ENCODE measurements at regions not wholly inside any gene's neighbourhood (a gene's known extent, or its start where the extent isn't known, plus 50 kb on each side); places are given as distances from the start of the nearest gene placed in this dataset.

DNA sequence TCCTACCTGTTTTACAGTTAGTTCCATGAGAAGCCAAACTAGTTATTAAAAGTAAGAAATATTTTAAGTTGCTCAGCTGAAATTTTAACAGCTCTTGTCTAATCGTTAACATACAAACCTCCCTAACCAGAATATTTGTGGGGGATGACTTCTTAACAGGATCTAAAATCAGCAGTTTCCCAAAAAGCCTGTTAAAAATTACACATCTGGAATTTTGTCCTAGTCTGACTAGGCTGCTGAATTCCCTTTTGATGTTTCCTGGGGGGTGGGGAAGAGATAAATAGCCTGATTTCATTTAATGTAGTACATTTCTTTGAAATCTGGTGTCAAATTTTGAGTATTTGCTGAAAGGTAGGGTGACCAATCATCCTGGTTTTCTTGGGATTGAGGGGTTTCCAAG is 78.8 kb upstream of the ARHGAP29 start (continued):
- TF ChIP-seq SAFB2 (CRISPR knock-in tag; IDR thresholded peaks at IDR 0.05; ENCODE audit: borderline replicate concordance, low read depth) (no peak), KLF6 (CRISPR knock-in tag; IDR thresholded peaks at IDR 0.05) (no peak), TFDP1 (CRISPR knock-in tag; IDR thresholded peaks at IDR 0.05; ENCODE audit: borderline replicate concordance) (no peak), HOXA9 (CRISPR knock-in tag; IDR thresholded peaks at IDR 0.05; ENCODE audit: borderline replicate concordance) (no peak), ZNF556 (CRISPR knock-in tag; IDR thresholded peaks at IDR 0.05; ENCODE audit: borderline replicate concordance) (no peak), KMT2B (CRISPR knock-in tag; IDR thresholded peaks at IDR 0.05) (no peak), ZNF432 (CRISPR knock-in tag; IDR thresholded peaks at IDR 0.05; ENCODE audit: borderline replicate concordance) (no peak), ZNF740 (CRISPR knock-in tag; IDR thresholded peaks at IDR 0.05) (no peak), ZFAT (CRISPR knock-in tag; conservative IDR thresholded peaks at IDR 0.05) (no peak), TARDBP (CRISPR knock-in tag; IDR thresholded peaks at IDR 0.05) (no peak), ELF4 (CRISPR knock-in tag; IDR thresholded peaks at IDR 0.05; ENCODE audit: borderline replicate concordance) (no peak), TOPORS (CRISPR knock-in tag; IDR thresholded peaks at IDR 0.05) (no peak), ZMYM4 (CRISPR knock-in tag; IDR thresholded peaks at IDR 0.05) (no peak), PAWR (CRISPR knock-in tag; IDR thresholded peaks at IDR 0.05; ENCODE audit: borderline replicate concordance) (no peak), MAFF (IDR thresholded peaks at IDR 0.05; ENCODE audit: low read depth, low read length) (no peak), ZNF614 (CRISPR knock-in tag; IDR thresholded peaks at IDR 0.05; ENCODE audit: borderline replicate concordance) (peak; percentile 59; the same call in 1 of the 2 replicates), MED1 (CRISPR knock-in tag; IDR thresholded peaks at IDR 0.05) (0 out of 2 replicates have a peak, but pooled peaks have one; percentile 4), RARA (CRISPR knock-in tag; IDR thresholded peaks at IDR 0.05) (no peak)
- TF ChIP-seq, protein P1, sequence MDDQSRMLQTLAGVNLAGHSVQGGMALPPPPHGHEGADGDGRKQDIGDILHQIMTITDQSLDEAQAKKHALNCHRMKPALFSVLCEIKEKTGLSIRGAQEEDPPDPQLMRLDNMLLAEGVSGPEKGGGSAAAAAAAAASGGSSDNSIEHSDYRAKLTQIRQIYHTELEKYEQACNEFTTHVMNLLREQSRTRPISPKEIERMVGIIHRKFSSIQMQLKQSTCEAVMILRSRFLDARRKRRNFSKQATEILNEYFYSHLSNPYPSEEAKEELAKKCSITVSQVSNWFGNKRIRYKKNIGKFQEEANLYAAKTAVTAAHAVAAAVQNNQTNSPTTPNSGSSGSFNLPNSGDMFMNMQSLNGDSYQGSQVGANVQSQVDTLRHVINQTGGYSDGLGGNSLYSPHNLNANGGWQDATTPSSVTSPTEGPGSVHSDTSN (CRISPR knock-in tag; IDR thresholded peaks at IDR 0.05; ENCODE audit: borderline replicate concordance): no peak
- TF ChIP-seq, protein P2, sequence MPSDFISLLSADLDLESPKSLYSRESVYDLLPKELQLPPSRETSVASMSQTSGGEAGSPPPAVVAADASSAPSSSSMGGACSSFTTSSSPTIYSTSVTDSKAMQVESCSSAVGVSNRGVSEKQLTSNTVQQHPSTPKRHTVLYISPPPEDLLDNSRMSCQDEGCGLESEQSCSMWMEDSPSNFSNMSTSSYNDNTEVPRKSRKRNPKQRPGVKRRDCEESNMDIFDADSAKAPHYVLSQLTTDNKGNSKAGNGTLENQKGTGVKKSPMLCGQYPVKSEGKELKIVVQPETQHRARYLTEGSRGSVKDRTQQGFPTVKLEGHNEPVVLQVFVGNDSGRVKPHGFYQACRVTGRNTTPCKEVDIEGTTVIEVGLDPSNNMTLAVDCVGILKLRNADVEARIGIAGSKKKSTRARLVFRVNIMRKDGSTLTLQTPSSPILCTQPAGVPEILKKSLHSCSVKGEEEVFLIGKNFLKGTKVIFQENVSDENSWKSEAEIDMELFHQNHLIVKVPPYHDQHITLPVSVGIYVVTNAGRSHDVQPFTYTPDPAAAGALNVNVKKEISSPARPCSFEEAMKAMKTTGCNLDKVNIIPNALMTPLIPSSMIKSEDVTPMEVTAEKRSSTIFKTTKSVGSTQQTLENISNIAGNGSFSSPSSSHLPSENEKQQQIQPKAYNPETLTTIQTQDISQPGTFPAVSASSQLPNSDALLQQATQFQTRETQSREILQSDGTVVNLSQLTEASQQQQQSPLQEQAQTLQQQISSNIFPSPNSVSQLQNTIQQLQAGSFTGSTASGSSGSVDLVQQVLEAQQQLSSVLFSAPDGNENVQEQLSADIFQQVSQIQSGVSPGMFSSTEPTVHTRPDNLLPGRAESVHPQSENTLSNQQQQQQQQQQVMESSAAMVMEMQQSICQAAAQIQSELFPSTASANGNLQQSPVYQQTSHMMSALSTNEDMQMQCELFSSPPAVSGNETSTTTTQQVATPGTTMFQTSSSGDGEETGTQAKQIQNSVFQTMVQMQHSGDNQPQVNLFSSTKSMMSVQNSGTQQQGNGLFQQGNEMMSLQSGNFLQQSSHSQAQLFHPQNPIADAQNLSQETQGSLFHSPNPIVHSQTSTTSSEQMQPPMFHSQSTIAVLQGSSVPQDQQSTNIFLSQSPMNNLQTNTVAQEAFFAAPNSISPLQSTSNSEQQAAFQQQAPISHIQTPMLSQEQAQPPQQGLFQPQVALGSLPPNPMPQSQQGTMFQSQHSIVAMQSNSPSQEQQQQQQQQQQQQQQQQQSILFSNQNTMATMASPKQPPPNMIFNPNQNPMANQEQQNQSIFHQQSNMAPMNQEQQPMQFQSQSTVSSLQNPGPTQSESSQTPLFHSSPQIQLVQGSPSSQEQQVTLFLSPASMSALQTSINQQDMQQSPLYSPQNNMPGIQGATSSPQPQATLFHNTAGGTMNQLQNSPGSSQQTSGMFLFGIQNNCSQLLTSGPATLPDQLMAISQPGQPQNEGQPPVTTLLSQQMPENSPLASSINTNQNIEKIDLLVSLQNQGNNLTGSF (CRISPR knock-in tag; IDR thresholded peaks at IDR 0.05): no peak
- TF ChIP-seq, protein P3, sequence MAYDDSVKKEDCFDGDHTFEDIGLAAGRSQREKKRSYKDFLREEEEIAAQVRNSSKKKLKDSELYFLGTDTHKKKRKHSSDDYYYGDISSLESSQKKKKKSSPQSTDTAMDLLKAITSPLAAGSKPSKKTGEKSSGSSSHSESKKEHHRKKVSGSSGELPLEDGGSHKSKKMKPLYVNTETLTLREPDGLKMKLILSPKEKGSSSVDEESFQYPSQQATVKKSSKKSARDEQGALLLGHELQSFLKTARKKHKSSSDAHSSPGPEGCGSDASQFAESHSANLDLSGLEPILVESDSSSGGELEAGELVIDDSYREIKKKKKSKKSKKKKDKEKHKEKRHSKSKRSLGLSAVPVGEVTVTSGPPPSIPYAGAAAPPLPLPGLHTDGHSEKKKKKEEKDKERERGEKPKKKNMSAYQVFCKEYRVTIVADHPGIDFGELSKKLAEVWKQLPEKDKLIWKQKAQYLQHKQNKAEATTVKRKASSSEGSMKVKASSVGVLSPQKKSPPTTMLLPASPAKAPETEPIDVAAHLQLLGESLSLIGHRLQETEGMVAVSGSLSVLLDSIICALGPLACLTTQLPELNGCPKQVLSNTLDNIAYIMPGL (CRISPR knock-in tag; IDR thresholded peaks at IDR 0.05; ENCODE audit: borderline replicate concordance in 1 of 2, low read depth in 1 of 2): no peak

All from HepG2 (cell line).